ENCODE measurements at regions not wholly inside any gene's neighbourhood (a gene's known extent, or its start where the extent isn't known, plus 50 kb on each side); places are given as distances from the start of the nearest gene placed in this dataset.
"Not testable (repeated sequence)": the region's sequence is repeated elsewhere in the genome, so short reads cannot be mapped to it uniquely, and the experiment has no call there.

DNA sequence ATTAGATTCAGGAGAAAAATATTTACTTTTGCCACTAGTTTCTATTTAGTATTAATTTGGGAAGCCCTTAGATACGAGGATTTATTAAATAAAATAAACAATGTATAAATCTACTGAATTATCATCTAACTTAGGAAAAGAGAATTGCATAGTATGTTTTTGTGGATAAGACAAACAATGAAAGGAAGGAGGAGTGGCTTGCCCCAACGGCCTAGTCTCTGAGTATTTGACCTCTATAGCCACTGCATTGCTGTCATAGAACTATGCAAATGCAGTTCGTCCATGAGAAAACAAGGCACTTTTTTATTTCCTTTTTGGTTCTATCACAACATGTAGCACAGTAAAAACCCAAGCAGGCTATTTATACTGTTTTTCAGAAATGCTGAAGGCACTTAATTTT is 321.2 kb upstream of the CCNH start:
- intact Hi-C loops (cut with DNase I), result no loop called here
- ATAC-seq, result no peak
- DNase-seq (ENCODE audit: missing footprints), result no peak

DNA sequence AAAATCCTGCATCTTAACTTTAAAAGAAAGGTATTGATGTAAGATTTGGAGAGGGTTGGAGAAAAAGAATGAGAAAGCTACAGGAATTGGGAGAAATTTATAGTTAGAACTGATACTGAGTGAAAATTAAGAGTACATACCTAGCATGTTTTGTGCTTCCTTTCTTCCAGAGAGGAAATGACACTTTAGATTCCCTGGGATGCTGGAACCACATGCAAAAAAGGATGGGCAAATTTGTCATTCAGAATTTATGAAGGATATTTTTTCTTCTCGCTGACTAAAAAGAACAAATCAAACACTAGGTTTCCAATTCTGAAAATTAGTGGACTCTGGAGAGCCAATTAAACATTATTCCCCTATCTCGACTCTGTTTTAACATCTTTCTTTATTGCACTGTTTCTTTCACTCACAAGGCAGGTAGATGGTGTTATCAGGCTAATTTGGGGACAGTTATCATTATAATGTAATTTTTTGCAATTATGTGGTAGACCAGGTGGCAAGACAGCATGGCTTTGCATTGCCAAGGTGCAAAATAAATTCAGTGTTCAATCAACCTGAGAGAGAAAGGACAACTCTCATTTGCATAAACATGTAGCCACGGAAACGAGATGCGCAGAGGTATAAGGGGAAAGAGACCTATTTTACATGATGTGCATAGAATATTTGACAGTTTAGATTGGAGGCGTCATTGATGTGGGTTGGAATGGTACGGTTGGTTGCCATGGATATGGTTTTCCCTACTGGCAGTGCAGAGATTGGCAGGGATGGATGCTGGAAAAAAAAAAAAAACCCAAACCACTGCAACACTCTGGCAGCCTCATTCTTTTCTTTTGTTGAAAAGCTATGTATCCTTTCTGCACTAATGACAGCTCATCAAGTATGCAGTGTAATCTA is 320.4 kb upstream of the CCNH start:
- ATAC-seq (no peak), DNase-seq (ENCODE audit: missing footprints) (no peak)
- intact Hi-C loops (cut with DNase I), result no loop called here

DNA sequence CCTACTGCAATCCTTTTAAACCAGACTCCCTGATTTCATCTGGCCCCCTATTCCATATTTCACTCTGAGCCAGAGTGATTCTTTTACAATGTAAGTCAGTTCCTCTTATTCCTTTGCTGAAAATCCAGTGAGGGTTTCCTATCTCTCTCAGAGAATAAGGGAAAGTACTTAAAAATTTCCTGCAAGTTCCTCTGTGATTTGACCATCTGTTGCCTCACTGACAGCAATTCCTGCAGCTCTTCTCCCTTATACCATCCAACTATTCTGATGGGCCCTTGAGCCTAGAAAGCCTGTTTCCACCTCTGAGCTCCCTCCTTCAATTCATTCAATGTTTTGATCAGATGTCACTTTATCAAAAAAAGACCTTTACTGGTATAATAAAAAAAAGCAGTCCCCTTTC is 317.1 kb upstream of the CCNH start:
- no peak for ATAC-seq
- intact Hi-C loops (cut with DNase I), result no loop called here
- no peak for DNase-seq (ENCODE audit: missing footprints)

DNA sequence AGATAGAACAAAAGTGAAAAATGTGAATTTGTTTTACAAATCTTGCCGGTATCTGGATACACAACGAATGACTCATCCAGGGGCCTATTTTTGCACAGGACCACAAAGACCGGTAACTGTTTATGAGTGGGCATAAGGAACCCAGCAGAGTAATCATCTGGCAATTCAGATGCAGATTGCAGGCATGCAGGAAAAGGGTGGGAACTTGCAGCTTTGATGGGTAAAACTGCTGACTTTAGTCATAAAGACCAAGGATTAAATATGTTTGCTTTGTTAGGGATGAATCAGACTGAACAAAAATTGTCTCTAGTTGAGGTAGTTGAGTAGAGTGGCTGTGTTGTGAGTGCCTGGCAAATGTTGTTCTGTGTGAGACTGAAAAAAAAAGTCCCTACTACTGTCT is 309.6 kb upstream of the CCNH start:
- no peak for DNase-seq (ENCODE audit: missing footprints)
- ATAC-seq, result no peak
- intact Hi-C loops (cut with DNase I), result no loop called here

DNA sequence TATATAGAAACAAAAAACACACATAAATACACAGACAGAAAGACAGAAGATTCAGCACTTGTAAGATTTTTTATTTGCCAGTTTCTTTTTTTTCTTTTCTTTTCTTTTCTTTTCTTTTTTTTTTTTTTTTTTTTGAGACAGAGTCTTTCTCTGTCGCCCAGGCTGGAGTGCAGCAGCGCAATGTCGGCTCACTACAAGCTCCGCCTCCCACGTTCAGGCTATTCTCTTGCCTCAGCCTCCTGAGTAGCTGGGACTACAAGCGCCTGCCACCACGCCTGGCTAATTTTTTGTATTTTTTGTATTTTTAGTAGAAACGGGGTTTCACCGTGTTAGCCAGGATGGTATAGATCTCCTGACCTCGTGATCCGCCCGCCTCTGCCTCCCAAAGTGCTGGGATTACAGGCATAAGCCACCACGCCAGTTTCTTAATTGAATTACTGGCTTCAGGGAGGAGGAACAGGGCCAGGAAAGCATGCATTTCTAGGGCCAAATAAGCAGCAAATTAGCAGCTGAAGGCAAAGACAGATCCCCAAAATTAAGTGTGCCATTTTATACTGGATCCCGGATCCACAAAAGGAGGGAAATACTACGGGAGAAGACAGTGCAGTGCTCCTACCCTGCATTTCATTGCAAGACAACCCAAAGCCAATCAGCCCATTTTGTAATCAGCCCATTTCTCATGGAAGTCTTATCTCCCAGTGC is 305.6 kb upstream of the CCNH start:
- ATAC-seq; DNase-seq (ENCODE audit: missing footprints); intact Hi-C loops (cut with DNase I): not testable (repeated sequence)

DNA sequence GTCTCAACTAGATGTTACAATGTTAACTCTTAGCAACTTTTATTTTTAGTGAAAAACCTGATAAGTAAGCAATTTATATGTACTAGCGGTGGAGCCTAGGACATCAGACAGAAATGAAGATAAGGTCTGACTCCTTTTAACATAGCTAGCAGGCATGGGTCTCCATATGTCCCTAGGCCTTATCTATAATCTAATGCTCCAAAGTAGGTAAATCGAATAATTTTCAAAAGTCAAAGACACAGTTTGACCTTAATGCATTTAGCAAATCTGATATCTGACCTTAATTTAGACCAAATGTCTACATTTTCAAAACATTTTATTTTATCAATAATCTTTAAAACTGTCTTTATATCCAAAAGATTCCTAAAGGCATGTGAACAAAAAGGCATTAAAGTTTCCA is 305.0 kb upstream of the CCNH start:
- ATAC-seq (no peak), DNase-seq (ENCODE audit: missing footprints) (no peak)
- intact Hi-C loops (cut with DNase I), result no loop called here

DNA sequence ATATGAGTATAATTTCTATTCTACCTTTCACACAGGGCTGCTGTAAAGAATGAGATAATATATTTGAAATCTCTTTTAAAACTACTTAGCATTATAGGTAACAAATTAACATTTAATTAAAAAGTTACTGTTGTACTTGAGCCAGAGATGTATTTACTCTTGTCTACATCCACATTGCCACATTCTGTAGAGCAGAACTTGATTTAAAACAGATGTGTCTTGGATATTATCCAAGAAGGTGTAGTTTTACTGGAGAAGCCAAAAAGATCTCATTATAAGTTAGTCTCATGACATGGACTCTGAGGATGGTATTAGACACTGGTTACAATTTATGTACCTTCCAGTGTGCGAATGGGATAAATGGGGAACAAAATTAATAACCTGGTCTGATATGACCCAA is 293.1 kb upstream of the CCNH start:
- ATAC-seq (no peak), DNase-seq (ENCODE audit: missing footprints) (no peak)
- intact Hi-C loops (cut with DNase I), result no loop called here

DNA sequence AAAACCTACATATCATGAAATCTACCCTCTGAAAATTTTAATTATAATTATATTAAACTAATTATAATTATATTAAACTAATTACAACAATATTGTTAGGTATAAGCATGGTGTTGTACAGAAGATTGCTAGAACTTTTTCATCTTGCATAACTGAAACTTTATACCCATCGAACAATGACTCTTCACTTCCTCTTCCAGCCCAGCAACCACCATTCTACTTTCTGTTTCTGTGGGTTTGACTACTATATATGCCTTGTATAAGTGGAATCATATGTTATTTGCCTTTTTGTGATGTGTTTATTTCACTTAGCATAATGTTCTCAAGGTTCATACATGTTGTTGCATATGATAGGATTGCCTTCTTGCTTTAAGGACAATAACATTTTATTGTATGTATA is 274.2 kb upstream of the CCNH start:
- ATAC-seq, result no peak
- intact Hi-C loops (cut with DNase I), result no loop called here

DNA sequence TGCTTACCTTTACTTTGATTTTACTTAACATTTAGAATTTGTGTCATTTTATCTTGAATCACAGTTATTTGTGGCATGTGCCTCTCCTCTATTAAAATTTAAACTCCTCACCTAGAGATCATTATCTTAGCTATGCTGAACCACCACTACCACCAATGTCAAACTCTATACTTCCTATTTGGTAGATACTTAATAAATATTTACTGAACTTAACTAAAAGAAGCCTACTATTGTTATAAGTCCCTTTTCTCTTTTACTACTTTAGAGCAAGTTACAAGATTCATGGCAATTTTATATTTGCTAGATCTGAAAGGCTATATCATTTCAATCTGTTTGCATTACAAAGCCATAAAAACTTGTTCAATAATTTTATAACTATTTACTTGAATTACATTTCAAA is 273.3 kb upstream of the CCNH start:
- ATAC-seq, result no peak
- intact Hi-C loops (cut with DNase I), result no loop called here
- DNase-seq (ENCODE audit: missing footprints), result no peak

More for the DNA sequence above, 274.2 kb upstream of the CCNH start:
- no peak for DNase-seq (ENCODE audit: missing footprints)

DNA sequence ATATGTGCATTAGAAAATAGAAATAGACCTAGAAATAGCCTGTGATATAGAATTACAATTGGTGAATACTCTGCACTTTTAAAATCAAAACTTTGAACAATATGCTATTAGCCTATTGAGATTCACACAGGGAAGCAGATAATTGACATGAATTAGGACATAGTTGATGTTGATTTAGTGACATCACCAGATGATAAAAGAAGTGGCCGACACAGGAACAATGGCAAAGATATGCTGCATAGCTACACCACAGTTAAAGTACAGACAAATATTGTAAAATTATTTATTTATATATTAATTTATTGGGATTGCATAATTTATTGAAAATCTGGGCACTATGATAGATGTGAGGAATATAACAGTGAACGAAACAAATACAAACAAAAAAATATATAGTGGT is 261.5 kb upstream of the CCNH start:
- ATAC-seq, result no peak
- intact Hi-C loops (cut with DNase I), result no loop called here
- no peak for DNase-seq (ENCODE audit: missing footprints)

DNA sequence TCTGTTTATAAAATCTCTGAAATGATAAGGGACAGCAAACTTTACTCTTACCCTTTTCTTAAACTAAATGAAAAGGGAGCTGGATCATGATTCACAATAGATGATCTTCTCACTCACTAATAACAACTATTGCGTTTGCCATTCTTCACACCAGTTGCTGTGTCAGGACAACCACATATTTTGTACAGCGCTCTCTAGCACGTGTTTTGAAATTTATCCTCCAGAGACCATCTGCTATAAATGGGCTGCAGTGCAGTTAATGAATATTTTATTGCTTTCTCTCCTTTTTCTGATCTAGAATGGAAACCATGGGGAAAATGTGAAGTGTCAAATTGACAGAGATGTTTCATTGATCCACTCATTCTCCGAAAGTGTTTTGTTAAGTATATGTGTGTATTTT is 258.4 kb upstream of the CCNH start:
- ATAC-seq (no peak), DNase-seq (ENCODE audit: missing footprints) (no peak)
- intact Hi-C loops (cut with DNase I), result no loop called here

DNA sequence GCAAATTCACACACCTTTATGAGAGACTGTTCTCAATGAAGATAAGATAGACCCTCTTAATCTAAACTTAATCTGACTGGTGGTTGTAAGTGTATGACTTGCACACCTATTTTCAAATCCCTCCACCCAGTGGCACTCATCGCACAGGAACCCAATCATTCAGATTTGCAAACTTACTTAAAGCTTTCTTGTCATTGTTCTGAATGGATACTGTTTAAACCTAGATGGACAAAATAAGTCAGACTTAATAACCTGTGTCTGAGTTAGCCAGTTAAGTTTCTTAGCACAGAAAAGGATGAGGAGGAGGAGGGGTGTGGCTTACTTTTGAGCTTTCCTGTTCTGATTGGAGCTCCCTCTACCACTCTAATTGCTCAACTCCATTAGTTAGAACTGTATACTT is 252.4 kb upstream of the CCNH start:
- DNase-seq (ENCODE audit: missing footprints) (no peak), ATAC-seq (no peak)
- intact Hi-C loops (cut with DNase I), result no loop called here

DNA sequence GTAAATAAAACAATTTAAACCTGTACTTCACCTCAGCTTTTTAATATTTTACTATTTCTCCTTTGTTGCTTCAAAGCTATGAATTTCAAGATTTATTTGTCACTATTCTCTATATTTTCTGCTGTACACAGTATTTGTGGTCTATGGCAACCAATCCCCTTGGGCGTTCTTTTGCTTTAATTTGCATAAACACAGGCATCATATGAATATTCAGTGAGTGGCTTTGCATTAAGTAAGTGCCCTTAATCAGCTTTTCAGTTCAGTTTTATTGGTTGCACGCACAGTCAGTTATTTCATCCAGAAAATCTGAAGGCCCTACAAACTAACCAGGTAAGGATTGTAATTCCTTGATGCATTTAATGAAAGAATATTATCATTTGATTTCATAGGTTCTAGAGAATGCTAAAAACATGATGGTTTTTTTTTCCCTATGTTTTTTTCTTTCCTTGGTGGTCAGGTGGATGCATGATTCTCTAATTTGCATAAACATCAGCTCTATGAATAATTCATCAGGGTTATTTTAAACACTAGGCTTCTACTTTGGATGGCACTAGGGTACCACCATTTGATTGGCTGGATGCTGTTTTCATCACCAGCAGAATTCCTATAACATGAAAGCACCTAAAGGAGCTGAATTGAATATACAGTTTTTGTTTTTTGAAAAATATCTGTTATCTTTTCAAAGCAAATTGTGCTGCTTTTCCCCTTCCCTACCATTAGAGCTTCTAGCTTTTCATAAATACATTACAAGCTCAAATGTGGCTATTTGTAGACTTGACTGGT is 249.2 kb upstream of the CCNH start:
- ATAC-seq, result no peak
- intact Hi-C loops (cut with DNase I), result no loop called here

DNA sequence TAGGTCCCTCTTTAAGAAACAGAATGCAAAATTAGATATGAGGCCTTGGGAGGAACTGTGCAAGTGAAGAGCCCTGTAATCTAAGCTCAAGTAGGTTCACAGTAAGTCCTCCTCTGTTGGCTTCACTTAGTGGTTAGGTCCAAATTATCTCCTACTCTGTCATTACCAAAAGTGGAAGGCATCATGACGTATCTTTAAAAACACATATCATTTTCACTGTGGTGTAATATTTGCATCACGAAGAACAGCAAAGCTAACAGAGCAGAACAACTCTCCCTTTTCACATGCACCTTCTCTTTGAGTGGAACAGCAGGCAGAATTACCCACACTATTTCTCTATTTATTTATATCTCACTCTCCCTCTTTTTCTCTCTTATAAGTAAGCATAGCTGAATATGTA is 240.5 kb upstream of the CCNH start:
- intact Hi-C loops (cut with DNase I), result no loop called here
- no peak for ATAC-seq
- no peak for DNase-seq (ENCODE audit: missing footprints)

More for the DNA sequence above, 249.2 kb upstream of the CCNH start:
- no peak for DNase-seq (ENCODE audit: missing footprints)

DNA sequence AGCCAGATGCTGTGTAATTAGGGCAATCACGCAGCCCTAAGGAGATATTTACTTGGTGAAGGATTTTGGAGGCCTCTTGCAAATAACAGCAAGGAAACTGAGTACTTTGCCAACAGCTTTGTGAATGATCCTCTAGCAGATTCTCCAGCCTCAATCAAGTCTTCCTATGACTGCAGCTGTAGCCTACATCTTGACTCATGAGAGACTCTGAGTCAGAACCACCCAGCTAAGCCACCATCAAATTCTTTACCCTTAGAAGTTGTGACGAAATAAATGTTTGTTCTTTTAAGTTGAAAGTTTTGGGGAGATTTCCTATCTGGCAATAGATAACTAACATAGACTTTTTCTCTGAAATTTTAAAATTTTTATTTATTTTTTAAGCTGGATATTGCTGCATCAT is 237.6 kb upstream of the CCNH start:
- DNase-seq (ENCODE audit: missing footprints) (no peak), ATAC-seq (no peak)
- intact Hi-C loops (cut with DNase I), result no loop called here

DNA sequence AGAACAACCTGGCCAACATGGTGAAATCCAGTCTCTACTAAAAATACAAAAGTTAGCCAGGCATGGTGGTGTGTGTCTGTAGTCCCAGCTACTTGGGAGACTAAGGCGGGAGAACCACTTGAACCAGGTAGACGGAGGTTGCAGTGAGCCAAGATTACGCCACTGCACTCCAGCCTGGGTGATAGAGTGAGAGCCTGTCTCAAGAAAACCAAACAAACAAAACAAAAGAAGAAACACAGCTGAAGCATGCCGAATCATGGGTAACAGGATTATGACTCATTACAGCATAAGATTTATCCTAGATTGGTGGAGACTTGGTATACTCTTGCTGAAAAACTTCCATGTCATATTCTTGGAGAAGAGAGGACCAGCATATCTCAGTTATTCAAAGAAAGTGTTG is 236.7 kb upstream of the CCNH start:
- DNase-seq (ENCODE audit: missing footprints) (no peak), ATAC-seq (no peak)
- intact Hi-C loops (cut with DNase I), result no loop called here

DNA sequence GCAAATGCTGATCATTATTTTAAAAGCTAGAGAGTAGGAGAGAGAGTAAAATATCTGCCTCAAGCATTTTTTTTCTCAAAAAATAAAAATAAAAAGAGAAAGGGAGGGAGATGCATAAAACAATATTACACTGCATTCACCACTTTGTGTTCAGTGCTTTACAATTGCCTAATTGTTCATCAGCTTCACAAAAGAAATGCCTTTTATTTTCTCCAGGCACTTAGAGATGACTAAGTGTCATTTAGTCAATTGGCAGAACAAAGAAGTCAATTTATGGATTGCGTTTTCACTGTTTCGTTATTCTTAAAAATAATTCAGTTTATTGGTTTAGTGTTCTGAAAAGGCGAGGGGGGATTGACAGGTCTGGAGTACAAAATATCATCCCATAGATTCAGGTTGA is 232.5 kb upstream of the CCNH start:
- intact Hi-C loops (cut with DNase I), result no loop called here
- no peak for DNase-seq (ENCODE audit: missing footprints)
- ATAC-seq, result no peak

DNA sequence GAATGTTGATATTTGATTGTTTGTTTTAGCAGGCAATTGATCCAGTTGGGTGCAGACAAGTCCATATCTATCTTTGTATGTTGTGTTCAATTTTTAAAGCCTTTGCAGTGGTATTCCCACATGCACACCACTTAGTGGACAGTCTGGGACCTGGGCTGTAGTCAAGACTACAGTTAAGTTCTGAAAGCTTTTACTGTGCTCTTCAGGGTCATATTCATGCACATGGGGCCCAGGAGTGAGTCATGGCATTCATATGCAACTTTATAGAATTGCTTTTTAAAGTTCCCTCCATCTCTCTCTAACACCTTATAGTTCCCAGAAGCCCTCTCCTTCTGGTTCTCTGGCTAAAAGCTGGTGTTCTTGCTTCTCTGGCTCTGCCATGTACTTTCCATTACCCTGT is 228.2 kb upstream of the CCNH start:
- intact Hi-C loops (cut with DNase I), result no loop called here
- no peak for DNase-seq (ENCODE audit: missing footprints)
- no peak for ATAC-seq

DNA sequence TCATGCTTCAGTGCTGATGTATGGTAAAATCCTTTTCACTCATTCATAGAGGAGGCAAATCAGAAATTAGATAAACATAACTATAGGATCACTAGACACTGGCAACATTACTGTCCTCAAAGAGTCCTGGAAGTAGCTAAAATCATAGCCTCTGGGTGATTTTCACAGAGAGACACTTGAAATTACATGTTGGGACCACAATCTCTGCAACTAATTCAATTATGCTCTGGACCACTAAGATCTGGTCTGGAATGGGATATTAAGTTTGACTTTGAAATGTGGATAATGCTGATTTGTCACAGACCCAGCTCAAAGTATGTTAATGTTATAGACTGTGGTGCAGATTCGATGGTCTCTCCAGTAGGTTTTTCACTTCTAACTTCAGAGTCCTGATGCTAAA is 214.6 kb upstream of the CCNH start:
- ATAC-seq (no peak), DNase-seq (ENCODE audit: missing footprints) (no peak)
- intact Hi-C loops (cut with DNase I), result no loop called here

DNA sequence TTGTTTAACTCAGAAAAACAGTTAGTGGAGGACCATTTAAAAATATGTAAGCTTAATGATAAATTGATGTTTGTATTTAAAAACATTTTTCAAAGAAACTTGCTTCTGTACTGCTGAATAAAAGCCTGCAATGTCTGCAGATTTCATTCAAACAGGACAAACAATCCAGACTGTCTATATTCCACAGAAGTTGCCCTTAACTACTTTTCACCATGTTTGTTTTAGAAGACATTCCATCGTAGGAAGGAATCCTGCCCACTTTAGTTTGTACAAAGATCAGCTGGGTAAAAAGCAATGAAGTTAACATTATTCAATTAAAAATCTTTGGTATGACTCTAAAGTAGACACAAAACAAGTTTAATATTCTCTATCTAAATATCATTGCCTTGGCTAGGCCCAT is 195.7 kb upstream of the CCNH start:
- ATAC-seq (no peak), DNase-seq (ENCODE audit: missing footprints) (no peak)
- intact Hi-C loops (cut with DNase I), result no loop called here

All from Right ventricle myocardium inferior (tissue), 1 donor.